Suprapubic skin (tissue), 4 donors: ENCODE measurements at regions not wholly inside any gene's neighbourhood (a gene's known extent, or its start where the extent isn't known, plus 50 kb on each side); places are given as distances from the start of the nearest gene placed in this dataset.

Experiments
- CTCF ChIP-seq, 2 donors: fragments of 200-600 bp in 1 of 2; fragments of 450-650 bp in 1 of 2; sonication (generic) in 1 of 2; IDR thresholded peaks; one replicate each; pipeline ENCODE4 v1.5.1; 2016 to 2019; ENCODE audit warnings: antibody characterized with exemption in 2 of 2, mild to moderate bottlenecking in 1 of 2, moderate library complexity in 1 of 2
- EP300 ChIP-seq: sonication (generic); formaldehyde crosslinking; IDR thresholded peaks from one replicate; pipeline ENCODE4 v1.6.1; 2017; ENCODE audit warnings: antibody characterized with exemption
- POLR2A ChIP-seq, 2 donors: fragments of 450-650 bp; IDR thresholded peaks; one replicate each; pipeline ENCODE4 v1.6.1; 2017; ENCODE audit warnings: antibody characterized with exemption in 2 of 2, mild to moderate bottlenecking in 2 of 2, moderate library complexity in 2 of 2
- POLR2AphosphoS5 ChIP-seq, 3 donors: sonication (generic); formaldehyde crosslinking; IDR thresholded peaks; one replicate each; pipeline ENCODE4 v1.6.1; 2017; ENCODE audit warnings: antibody characterized with exemption in 3 of 3

- TF ChIP-seq CTCF (IDR thresholded peaks at IDR 0.05), result no peak
- no peak for TF ChIP-seq EP300
- no peak for TF ChIP-seq POLR2A (IDR thresholded peaks at IDR 0.05)
- no peak for TF ChIP-seq POLR2AphosphoS5 (IDR thresholded peaks at IDR 0.05)
These were observed 357.5 kb upstream of the FAM47C start for GRCh38 chrX:36650622-36651021.
